Adrenal gland (tissue), 9 donors: ENCODE measurements at regions not wholly inside any gene's neighbourhood (a gene's known extent, or its start where the extent isn't known, plus 50 kb on each side); places are given as distances from the start of the nearest gene placed in this dataset.
A peak's percentile ranks its signal among the peaks of the same experiment; 100 is the strongest.

Experiments used
- DNase-seq, 7 donors: peaks; one replicate each; pipeline ENCODE4 v3.0.0-alpha.2; 2019 to 2020
- H3K27ac ChIP-seq, 5 donors: fragments of 200-600 bp; sonication (generic) in 4 of 5; 1 replicate in 3 of 5; 2 replicates in 2 of 5; pipeline versions ENCODE4 v1.5.1 to v1.8.0; 2016 to 2020; ENCODE audit warnings: mild to moderate bottlenecking in 1 of 5
- H3K27me3 ChIP-seq: fragments of 200-600 bp; 2 replicates; pipeline ENCODE4 v1.8.0; 2021
- H3K36me3 ChIP-seq, 2 donors: fragments of 200-600 bp; replicated peaks in 1 of 2; 1 replicate in 1 of 2; 2 replicates in 1 of 2; pipeline versions ENCODE4 v1.5.1 to v1.8.0; 2018 to 2022
- H3K4me1 ChIP-seq, 2 donors: fragments of 200-600 bp; replicated peaks in 1 of 2; 1 replicate in 1 of 2; 2 replicates in 1 of 2; pipeline versions ENCODE4 v1.5.1 to v1.8.0; 2018 to 2021
- H3K4me3 ChIP-seq, 4 donors: fragments of 200-600 bp; sonication (generic) in 3 of 4; one replicate each; pipeline ENCODE4 v1.5.1; 2016 to 2018
- H3K9me3 ChIP-seq, 3 donors: fragments of 200-600 bp; sonication (generic) in 1 of 3; replicated peaks in 1 of 3; 1 replicate in 2 of 3; 2 replicates in 1 of 3; pipeline versions ENCODE4 v1.5.1 to v1.8.0; 2016 to 2021
- POLR2A ChIP-seq, 2 donors: fragments of 450-650 bp; IDR thresholded peaks; one replicate each; pipeline ENCODE4 v1.6.1; 2017; ENCODE audit warnings: antibody characterized with exemption in 2 of 2, mild to moderate bottlenecking in 2 of 2, moderate library complexity in 1 of 2
- WGBS, 4 donors: extraction: QIAGEN DNeasy Blood & Tissue Kit in 2 of 4; methylation state at CpG; one replicate each; pipeline versions ENCODE4 v1.1.5 to v1.1.7; 2013 to 2017; 5-methylcytosine and 5-hydroxymethylcytosine counted together
- intact Hi-C, 2 donors: fragments of 100-400 bp; cut with DNase I; formaldehyde crosslinking; loops; one replicate each; pipeline versions ENCODE4 v1.14.1 to v1.15.0; 2022 to 2023
- TF ChIP-seq, protein P1 (sequence below), 6 experiments: fragments of 450-650 bp in 4 of 6; fragments of 200-600 bp in 2 of 6; sonication (generic) in 1 of 6; IDR thresholded peaks; 1 replicate in 5 of 6; 2 replicates in 1 of 6; pipeline versions ENCODE4 v1.5.1 to v1.8.0; 2016 to 2021; ENCODE audit warnings: antibody characterized with exemption in 6 of 6, mild to moderate bottlenecking in 2 of 6, moderate library complexity in 1 of 6
- donor health status: healthy with polysubstance abuse.
- donor health status: Bipolar disorder and iron deficiency.
- donor health status: DM: yes; HTN: yes; CAD: no.
- donor health status: DM: no; HTN: no; CAD: no.
- donor health status: DM: no; HTN: no; CAD: no.

DNA sequence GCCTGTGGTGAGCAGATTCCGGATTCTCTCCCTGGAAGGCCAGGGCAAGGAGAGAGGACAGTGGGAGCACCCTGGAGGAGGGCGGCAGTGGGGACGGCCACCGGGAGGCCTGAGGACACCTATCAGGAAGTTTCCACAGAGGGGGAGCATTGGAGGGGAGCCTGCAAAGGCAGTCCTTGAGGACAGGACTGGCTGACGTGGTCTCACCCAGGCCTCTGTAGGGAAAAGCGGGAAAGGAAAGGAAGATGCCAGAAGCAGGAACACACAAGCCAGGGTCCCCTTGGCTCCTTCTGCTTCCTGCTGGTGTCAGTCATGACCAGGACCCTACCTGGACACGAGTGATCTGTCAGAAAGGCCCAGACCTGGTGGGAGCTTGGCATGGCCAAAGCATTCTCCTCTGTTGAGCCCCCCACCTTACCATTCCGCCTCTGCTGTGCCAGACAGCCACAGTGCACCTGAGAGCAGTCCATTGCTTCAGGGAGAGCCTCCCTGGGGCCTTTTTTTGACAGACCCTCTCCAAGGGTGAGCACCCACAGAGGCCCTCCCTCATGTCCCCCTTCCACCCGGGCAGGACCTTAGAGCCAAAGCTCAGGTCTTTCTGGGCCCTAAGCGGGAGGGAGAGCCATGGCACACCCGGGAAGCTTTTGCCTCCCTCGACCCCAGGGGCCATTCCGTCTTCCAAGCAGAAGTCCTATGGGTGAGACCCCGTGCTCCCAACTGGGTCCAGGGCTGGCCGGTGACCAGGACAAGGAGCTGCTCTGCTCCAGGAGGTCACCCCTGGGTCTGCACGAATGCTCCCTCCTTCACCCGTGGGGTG is 333.1 kb downstream of the DYSF start:
- H3K36me3 ChIP-seq: no peaks in the 10 kb centered on the region
- no peak overlapping the region for H3K4me3 ChIP-seq
- intact Hi-C loops: no loop called here
- H3K27me3 ChIP-seq: no peaks in the 10 kb centered on the region
- H3K27ac ChIP-seq: no peak overlapping the region
- TF ChIP-seq, protein P1, sequence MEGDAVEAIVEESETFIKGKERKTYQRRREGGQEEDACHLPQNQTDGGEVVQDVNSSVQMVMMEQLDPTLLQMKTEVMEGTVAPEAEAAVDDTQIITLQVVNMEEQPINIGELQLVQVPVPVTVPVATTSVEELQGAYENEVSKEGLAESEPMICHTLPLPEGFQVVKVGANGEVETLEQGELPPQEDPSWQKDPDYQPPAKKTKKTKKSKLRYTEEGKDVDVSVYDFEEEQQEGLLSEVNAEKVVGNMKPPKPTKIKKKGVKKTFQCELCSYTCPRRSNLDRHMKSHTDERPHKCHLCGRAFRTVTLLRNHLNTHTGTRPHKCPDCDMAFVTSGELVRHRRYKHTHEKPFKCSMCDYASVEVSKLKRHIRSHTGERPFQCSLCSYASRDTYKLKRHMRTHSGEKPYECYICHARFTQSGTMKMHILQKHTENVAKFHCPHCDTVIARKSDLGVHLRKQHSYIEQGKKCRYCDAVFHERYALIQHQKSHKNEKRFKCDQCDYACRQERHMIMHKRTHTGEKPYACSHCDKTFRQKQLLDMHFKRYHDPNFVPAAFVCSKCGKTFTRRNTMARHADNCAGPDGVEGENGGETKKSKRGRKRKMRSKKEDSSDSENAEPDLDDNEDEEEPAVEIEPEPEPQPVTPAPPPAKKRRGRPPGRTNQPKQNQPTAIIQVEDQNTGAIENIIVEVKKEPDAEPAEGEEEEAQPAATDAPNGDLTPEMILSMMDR (IDR thresholded peaks at IDR 0.05): no peak
- no peak for TF ChIP-seq POLR2A (IDR thresholded peaks at IDR 0.05)
- peak in 1 of 7 donors; percentile 23 for DNase-seq
- no peaks in the 10 kb centered on the region for H3K9me3 ChIP-seq
- 84 to 92% (median 88%) methylated on average over 9 to 17 of the region's 17 CpGs for WGBS, 4 donors
- no peaks in the 10 kb centered on the region for H3K4me1 ChIP-seq

DNA sequence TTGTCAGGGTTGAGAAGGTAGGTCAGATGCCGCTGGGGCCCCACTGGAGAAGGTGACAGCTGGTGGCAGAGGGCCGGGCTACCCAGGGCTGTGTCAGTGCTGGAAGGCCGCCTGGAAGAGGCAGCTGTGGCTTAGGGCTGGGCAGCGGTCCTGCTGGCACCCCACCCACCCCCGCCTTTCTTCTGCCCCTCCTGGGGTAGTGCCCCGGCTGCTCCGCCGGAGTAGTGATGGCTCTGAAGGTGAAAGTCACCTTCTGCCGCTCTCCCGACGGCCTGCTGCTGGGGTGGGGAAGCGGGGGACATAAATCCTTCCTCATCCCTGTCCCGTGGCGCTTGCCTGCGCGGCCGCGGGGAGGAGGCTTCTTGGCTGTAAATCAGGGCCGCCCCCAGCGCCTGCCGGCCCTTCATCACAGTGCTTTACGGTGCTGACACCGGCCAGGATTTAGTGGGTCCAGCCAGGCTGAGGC is 332.2 kb downstream of the DYSF start:
- Histone ChIP-seq H3K4me1 (no peaks in the 10 kb centered on the region), H3K36me3 (no peaks in the 10 kb centered on the region), H3K9me3 (no peaks in the 10 kb centered on the region), H3K27me3 (no peaks in the 10 kb centered on the region), H3K4me3 (no peak overlapping the region), H3K27ac (no peak overlapping the region)
- WGBS, 4 donors: 51 to 78% (median 54%) methylated on average over 5 to 23 of the region's 23 CpGs
- intact Hi-C loops: no loop called here
- TF ChIP-seq, protein P1 (IDR thresholded peaks at IDR 0.05): no peak
- TF ChIP-seq POLR2A (IDR thresholded peaks at IDR 0.05): no peak
- DNase-seq: peak in 1 of 7 donors; percentile 21

DNA sequence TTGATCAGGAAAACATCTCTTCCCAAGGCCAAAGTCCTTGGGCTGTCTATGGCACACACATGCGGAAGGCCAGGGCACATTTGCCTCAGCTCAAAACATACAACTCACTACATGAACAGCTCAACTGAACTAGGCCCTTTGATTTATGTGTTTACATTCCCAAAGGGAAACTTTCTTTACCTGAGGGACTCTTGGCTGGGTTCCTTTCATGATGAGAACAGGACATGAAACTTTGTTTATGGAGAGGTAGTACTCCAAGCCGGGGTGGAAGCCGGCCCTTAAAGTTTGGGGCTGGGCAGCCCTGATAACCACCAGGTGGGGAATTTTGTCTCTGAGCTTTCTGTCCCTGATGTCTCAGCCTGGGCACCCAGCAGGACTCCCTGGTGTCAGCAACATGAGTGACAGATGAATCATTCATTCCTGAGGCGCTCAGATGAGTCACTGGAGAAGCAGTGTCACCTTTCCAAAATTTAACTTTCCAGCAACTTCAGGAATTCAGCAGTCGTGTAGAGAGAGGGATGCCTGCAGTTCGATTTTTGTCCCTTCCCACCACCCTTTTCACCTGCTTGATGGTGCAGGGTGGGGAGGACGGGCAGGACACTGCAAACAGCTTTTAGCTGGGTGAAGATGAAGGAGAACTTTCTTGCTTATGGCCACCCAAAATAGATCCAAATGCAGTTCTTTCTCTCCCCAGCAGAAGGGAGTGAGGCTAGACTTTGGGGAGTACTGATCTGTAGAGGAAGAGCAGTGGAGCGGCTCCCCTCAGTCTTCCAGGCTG is 331.6 kb downstream of the DYSF start:
- intact Hi-C loops: no loop called here
- TF ChIP-seq, protein P1 (IDR thresholded peaks at IDR 0.05): no peak
- no peak for TF ChIP-seq POLR2A (IDR thresholded peaks at IDR 0.05)
- DNase-seq: peak in 2 of 7 donors; percentile 34 to 45
- H3K9me3 ChIP-seq: no peaks in the 10 kb centered on the region
- no peaks in the 10 kb centered on the region for H3K4me1 ChIP-seq
- no peak overlapping the region for H3K27ac ChIP-seq
- H3K36me3 ChIP-seq: no peaks in the 10 kb centered on the region
- H3K4me3 ChIP-seq: no peak overlapping the region
- no peaks in the 10 kb centered on the region for H3K27me3 ChIP-seq
- WGBS, 4 donors: 74 to 81% (median 75%) methylated on average over 7 to 8 of the region's 8 CpGs

DNA sequence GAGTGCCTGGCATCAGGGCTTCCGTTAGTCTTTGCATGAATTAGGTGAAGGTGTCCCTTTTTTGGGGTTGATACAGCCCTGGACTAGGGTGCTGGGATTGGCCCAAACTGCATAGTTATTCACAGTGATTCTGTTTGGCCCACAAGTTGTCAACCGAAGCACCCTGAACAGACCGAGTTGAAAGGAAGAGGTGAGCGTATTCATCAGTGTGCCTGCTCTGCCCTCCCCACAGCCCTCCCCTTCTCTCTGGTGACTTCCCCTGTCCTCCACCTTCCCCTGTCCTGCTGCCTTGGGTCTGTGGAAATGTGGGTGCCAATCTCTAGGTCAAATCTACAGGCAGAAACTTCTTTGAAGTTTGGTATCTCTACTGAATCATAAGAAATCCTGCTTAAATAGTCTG is 330.5 kb downstream of the DYSF start:
- TF ChIP-seq, protein P1 (IDR thresholded peaks at IDR 0.05): no peak
- TF ChIP-seq POLR2A (IDR thresholded peaks at IDR 0.05): no peak
- intact Hi-C loops: no loop called here
- no peak overlapping the region for H3K27ac ChIP-seq
- no peaks in the 10 kb centered on the region for H3K36me3 ChIP-seq
- no peak overlapping the region for H3K4me3 ChIP-seq
- WGBS, 4 donors: 78 to 98% (median 89%) methylated on average over 4 of the region's 4 CpGs
- H3K27me3 ChIP-seq: no peaks in the 10 kb centered on the region
- H3K4me1 ChIP-seq: no peaks in the 10 kb centered on the region
- H3K9me3 ChIP-seq: no peaks in the 10 kb centered on the region
- no peak for DNase-seq
